NB4 (cell line): ENCODE measurements at regions not wholly inside any gene's neighbourhood (a gene's known extent, or its start where the extent isn't known, plus 50 kb on each side); places are given as distances from the start of the nearest gene placed in this dataset.

Experiments
- MYC ChIP-seq: IDR thresholded peaks from 2 replicates; pipeline ENCODE4 v1.6.1; 2011; ENCODE audit warnings: low read depth, low read length
- POLR2A ChIP-seq: IDR thresholded peaks from 2 replicates; pipeline ENCODE4 v1.6.1; 2011; ENCODE audit warnings: mild to moderate bottlenecking; ENCODE audit not compliant: insufficient read length; ENCODE audit errors: extremely low read depth
- TF ChIP-seq, protein P1 (sequence below): IDR thresholded peaks from one replicate; pipeline ENCODE4 v1.5.1; 2012; ENCODE audit warnings: low read depth, low read length
- TF ChIP-seq, protein P2 (sequence below): IDR thresholded peaks from 2 replicates; pipeline ENCODE4 v1.6.1; 2011; ENCODE audit warnings: low read depth, low read length

DNA sequence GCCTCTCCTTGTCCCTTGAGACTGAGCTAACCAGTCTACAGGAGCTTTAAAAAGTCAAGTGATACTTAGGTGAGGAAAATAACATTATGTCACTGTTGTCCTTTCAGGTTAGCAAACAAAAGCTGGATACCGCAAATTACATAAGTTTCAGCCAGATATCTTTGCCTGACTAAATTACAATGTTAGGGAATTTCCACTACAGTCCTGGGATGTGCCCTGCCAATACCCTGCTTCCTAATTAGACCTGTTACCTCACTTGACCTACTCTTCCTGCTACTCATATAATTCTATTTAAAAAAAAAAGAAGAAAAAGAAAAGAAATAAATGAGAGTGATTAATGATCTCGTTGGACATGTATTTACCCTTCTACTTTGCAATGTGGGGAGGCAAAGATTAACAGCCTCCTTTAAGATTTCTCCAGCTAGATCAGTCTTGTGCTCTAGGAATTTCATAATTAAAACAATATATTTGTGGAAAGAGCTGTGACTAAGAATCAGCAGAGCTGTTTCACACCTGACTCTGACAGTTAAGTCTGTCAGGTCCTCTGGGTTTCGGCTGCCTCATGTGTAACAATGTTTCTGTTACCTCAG, 318.9 kb downstream of the HDGFL1 start:
- TF ChIP-seq, protein P1, sequence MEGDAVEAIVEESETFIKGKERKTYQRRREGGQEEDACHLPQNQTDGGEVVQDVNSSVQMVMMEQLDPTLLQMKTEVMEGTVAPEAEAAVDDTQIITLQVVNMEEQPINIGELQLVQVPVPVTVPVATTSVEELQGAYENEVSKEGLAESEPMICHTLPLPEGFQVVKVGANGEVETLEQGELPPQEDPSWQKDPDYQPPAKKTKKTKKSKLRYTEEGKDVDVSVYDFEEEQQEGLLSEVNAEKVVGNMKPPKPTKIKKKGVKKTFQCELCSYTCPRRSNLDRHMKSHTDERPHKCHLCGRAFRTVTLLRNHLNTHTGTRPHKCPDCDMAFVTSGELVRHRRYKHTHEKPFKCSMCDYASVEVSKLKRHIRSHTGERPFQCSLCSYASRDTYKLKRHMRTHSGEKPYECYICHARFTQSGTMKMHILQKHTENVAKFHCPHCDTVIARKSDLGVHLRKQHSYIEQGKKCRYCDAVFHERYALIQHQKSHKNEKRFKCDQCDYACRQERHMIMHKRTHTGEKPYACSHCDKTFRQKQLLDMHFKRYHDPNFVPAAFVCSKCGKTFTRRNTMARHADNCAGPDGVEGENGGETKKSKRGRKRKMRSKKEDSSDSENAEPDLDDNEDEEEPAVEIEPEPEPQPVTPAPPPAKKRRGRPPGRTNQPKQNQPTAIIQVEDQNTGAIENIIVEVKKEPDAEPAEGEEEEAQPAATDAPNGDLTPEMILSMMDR, result no peak
- TF ChIP-seq, protein P2, sequence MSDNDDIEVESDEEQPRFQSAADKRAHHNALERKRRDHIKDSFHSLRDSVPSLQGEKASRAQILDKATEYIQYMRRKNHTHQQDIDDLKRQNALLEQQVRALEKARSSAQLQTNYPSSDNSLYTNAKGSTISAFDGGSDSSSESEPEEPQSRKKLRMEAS, result no peak
- TF ChIP-seq POLR2A, result no peak
- TF ChIP-seq MYC, result no peak
